ENCODE measurements at regions not wholly inside any gene's neighbourhood (a gene's known extent, or its start where the extent isn't known, plus 50 kb on each side); places are given as distances from the start of the nearest gene placed in this dataset.

DNA sequence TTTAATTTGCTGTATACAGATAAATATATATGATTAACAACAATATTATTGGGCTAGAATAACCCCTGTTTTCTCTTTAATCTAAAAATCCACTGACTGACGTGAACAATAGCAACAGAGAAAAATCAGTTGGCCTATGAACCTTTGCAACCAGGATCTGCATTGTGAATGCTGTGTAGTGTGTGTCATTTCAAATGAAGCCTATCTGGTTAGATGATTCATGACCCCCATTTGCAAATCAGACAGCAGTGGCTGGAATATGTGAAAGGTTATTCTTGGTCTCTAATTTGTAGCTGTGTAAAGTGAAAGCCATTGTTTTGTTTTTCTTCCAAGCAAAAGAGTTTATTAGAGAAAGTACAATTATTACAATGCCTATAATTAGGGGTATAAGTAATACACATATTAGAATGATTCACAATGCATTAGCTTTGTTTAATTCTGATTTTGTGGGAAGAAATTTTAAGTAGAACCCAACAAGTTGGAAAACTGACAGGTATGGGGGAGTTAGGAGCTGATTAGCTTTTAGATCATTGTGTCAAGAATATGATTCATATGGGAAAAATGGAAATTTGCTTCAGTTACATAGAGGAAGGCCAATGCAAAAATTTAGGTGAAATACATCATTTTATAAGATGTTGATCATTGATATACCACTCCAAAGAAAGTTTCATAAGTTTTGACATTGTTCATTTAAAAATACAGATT, 1362.2 kb upstream of the TMEFF2 start:
- FAIRE-seq (no peak), DNase-seq (ENCODE audit: low read depth, low spot score) (no peak), ATAC-seq (peak; percentile 23; the same call in 1 of the 3 replicates)
- intact Hi-C loops (cut with micrococcal nuclease; ENCODE audit: unreplicated experiment) (no loop called here), in situ Hi-C loops (cut with MboI) (no loop called here)
- Histone ChIP-seq H3K4me2 (ENCODE audit: control insufficient read depth, insufficient read depth) (no peak overlapping the region), H3K9me3 (replicated peaks; ENCODE audit: control insufficient read depth, insufficient read depth, low read length) (no peaks in the 10 kb centered on the region), H2AFZ (ENCODE audit: control insufficient read depth, low read depth, low read length) (no peak overlapping the region), H3K79me2 (ENCODE audit: control insufficient read depth, insufficient read depth, low read length) (no peaks in the 10 kb centered on the region), H3K36me3 (ENCODE audit: control insufficient read depth in 2 of 2, insufficient read depth in 2 of 2, low read length in 1 of 2) (no peaks in the 10 kb centered on the region), H3K27me3 (replicated peaks in 1 of 2; ENCODE audit: control insufficient read depth in 2 of 2, insufficient read depth in 2 of 2, low read length in 1 of 2) (no peaks in the 10 kb centered on the region), H4K20me1 (ENCODE audit: control insufficient read depth, insufficient read depth) (no peaks in the 10 kb centered on the region), H3K4me1 (ENCODE audit: control insufficient read depth, insufficient read depth, low read length) (no peaks in the 10 kb centered on the region), H3K9ac (ENCODE audit: control insufficient read depth, insufficient read depth, low read length) (no peak overlapping the region), H3K4me3 (no peak overlapping the region), H3K27ac (ENCODE audit: control insufficient read depth, insufficient read depth) (no peak overlapping the region)
- POLR2A ChIA-PET: interaction anchor here (0.9 kb wide), 1 partner anchor 18 kb away, joined by 3 read pairs; no protein-coding TSS in a partner anchor
- no TSS peak for BruUV-seq (replicated peaks)
- TF ChIP-seq CBX3 (IDR thresholded peaks at IDR 0.05; ENCODE audit: borderline replicate concordance, low read depth): no peak
- TF ChIP-seq NR2F1 (conservative IDR thresholded peaks at IDR 0.05): 0 out of 2 replicates have a peak, but pooled peaks have one; percentile 20
- no peak for TF ChIP-seq FOXK2 (IDR thresholded peaks at IDR 0.05)
- SMC1A ChIA-PET (ENCODE audit: uncharacterized antibody, unreplicated experiment): interaction anchor here (0.7 to 1.5 kb wide), 5 partner anchors 14 to 28 kb away, joined by 3 to 6 read pairs (median 3); no protein-coding TSS in a partner anchor
- RAD21 ChIA-PET (ENCODE audit: unreplicated experiment): interaction anchor here (0.6 to 1.9 kb wide), 4 partner anchors 13 to 1025 kb away, joined by 3 to 7 read pairs (median 3); no protein-coding TSS in a partner anchor
- WGBS (ENCODE audit: insufficient coverage, insufficient replicate concordance, low lambda C conversion rate, missing lambda C conversion rate): 5% methylated on average over 1 of the region's 1 CpG
- CTCF ChIA-PET: interaction anchor here (0.5 to 1.3 kb wide), 2 partner anchors 28 to 237 kb away, joined by 3 read pairs; no protein-coding TSS in a partner anchor

DNA sequence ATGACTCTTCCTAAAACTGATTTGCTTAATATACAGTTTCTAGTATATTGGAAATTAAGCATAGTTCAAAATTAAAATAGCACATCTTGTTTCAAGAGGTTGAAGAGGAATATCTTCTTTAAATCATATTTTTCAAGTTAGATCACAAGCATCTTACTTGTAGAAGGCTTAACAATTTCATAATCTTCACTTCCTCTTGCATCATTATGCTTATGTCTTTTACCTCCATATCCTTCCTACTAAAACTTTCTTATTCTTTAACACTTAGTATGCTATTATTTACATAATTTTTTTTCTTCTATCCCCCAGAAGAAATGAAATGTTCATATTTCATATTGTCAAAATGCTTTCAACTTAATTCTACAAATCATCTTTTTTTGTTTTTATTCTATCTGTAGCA, 1354.9 kb upstream of the TMEFF2 start:
- intact Hi-C loops (cut with micrococcal nuclease; ENCODE audit: unreplicated experiment): no loop called here
- ATAC-seq: no peak

More for the DNA sequence above, 1354.9 kb upstream of the TMEFF2 start:
- Histone ChIP-seq H3K27ac (ENCODE audit: control insufficient read depth, insufficient read depth) (no peak overlapping the region), H2AFZ (ENCODE audit: control insufficient read depth, low read depth, low read length) (no peak overlapping the region), H3K9me3 (replicated peaks; ENCODE audit: control insufficient read depth, insufficient read depth, low read length) (no peaks in the 10 kb centered on the region), H3K4me3 (no peak overlapping the region), H3K9ac (ENCODE audit: control insufficient read depth, insufficient read depth, low read length) (no peak overlapping the region), H3K27me3 (replicated peaks in 1 of 2; ENCODE audit: control insufficient read depth in 2 of 2, insufficient read depth in 2 of 2, low read length in 1 of 2) (no peaks in the 10 kb centered on the region), H3K4me2 (ENCODE audit: control insufficient read depth, insufficient read depth) (no peak overlapping the region), H4K20me1 (ENCODE audit: control insufficient read depth, insufficient read depth) (no peaks in the 10 kb centered on the region), H3K36me3 (ENCODE audit: control insufficient read depth in 2 of 2, insufficient read depth in 2 of 2, low read length in 1 of 2) (no peaks in the 10 kb centered on the region), H3K4me1 (ENCODE audit: control insufficient read depth, insufficient read depth, low read length) (no peaks in the 10 kb centered on the region), H3K79me2 (ENCODE audit: control insufficient read depth, insufficient read depth, low read length) (no peaks in the 10 kb centered on the region)
- RAD21 ChIA-PET (ENCODE audit: unreplicated experiment): no interaction called here
- BruUV-seq (replicated peaks): no TSS peak
- POLR2A ChIA-PET: no interaction called here
- CTCF ChIA-PET: no interaction called here
- FAIRE-seq (no peak), DNase-seq (ENCODE audit: low read depth, low spot score) (no peak)
- in situ Hi-C loops (cut with MboI): no loop called here
- TF ChIP-seq TAF1 (IDR thresholded peaks at IDR 0.05; ENCODE audit: borderline replicate concordance, low read depth, low read length) (no peak), CHD2 (IDR thresholded peaks at IDR 0.05; ENCODE audit: borderline replicate concordance, low read depth, low read length) (no peak), SMAD5 (IDR thresholded peaks at IDR 0.05; ENCODE audit: low read depth) (no peak), IKZF1 (conservative IDR thresholded peaks at IDR 0.05) (no peak)
- TF ChIP-seq, protein P1, sequence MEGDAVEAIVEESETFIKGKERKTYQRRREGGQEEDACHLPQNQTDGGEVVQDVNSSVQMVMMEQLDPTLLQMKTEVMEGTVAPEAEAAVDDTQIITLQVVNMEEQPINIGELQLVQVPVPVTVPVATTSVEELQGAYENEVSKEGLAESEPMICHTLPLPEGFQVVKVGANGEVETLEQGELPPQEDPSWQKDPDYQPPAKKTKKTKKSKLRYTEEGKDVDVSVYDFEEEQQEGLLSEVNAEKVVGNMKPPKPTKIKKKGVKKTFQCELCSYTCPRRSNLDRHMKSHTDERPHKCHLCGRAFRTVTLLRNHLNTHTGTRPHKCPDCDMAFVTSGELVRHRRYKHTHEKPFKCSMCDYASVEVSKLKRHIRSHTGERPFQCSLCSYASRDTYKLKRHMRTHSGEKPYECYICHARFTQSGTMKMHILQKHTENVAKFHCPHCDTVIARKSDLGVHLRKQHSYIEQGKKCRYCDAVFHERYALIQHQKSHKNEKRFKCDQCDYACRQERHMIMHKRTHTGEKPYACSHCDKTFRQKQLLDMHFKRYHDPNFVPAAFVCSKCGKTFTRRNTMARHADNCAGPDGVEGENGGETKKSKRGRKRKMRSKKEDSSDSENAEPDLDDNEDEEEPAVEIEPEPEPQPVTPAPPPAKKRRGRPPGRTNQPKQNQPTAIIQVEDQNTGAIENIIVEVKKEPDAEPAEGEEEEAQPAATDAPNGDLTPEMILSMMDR (IDR thresholded peaks at IDR 0.05 in 2 of 3, conservative IDR thresholded peaks at IDR 0.05 in 1 of 3; ENCODE audit: control insufficient read depth in 2 of 3, extremely low read depth in 1 of 3, insufficient read depth in 1 of 3, low read depth in 3 of 3, low read length in 3 of 3): no peak
- TF ChIP-seq, protein P2, sequence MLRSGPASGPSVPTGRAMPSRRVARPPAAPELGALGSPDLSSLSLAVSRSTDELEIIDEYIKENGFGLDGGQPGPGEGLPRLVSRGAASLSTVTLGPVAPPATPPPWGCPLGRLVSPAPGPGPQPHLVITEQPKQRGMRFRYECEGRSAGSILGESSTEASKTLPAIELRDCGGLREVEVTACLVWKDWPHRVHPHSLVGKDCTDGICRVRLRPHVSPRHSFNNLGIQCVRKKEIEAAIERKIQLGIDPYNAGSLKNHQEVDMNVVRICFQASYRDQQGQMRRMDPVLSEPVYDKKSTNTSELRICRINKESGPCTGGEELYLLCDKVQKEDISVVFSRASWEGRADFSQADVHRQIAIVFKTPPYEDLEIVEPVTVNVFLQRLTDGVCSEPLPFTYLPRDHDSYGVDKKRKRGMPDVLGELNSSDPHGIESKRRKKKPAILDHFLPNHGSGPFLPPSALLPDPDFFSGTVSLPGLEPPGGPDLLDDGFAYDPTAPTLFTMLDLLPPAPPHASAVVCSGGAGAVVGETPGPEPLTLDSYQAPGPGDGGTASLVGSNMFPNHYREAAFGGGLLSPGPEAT (IDR thresholded peaks at IDR 0.05; ENCODE audit: low read depth): no peak
- TF ChIP-seq, protein P3, sequence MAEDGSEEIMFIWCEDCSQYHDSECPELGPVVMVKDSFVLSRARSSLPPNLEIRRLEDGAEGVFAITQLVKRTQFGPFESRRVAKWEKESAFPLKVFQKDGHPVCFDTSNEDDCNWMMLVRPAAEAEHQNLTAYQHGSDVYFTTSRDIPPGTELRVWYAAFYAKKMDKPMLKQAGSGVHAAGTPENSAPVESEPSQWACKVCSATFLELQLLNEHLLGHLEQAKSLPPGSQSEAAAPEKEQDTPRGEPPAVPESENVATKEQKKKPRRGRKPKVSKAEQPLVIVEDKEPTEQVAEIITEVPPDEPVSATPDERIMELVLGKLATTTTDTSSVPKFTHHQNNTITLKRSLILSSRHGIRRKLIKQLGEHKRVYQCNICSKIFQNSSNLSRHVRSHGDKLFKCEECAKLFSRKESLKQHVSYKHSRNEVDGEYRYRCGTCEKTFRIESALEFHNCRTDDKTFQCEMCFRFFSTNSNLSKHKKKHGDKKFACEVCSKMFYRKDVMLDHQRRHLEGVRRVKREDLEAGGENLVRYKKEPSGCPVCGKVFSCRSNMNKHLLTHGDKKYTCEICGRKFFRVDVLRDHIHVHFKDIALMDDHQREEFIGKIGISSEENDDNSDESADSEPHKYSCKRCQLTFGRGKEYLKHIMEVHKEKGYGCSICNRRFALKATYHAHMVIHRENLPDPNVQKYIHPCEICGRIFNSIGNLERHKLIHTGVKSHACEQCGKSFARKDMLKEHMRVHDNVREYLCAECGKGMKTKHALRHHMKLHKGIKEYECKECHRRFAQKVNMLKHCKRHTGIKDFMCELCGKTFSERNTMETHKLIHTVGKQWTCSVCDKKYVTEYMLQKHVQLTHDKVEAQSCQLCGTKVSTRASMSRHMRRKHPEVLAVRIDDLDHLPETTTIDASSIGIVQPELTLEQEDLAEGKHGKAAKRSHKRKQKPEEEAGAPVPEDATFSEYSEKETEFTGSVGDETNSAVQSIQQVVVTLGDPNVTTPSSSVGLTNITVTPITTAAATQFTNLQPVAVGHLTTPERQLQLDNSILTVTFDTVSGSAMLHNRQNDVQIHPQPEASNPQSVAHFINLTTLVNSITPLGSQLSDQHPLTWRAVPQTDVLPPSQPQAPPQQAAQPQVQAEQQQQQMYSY (CRISPR knock-in tag; IDR thresholded peaks at IDR 0.05): no peak
- SMC1A ChIA-PET (ENCODE audit: uncharacterized antibody, unreplicated experiment): interaction anchor here (1.2 kb wide), 1 partner anchor 21 kb away, joined by 3 read pairs; no protein-coding TSS in a partner anchor

All from GM12878 (cell line).